GM23338 (cell line): ENCODE measurements at regions not wholly inside any gene's neighbourhood (a gene's known extent, or its start where the extent isn't known, plus 50 kb on each side); places are given as distances from the start of the nearest gene placed in this dataset.

Source experiments
- ATAC-seq: fragments of 200-7000 bp; cut with Tn5 transposase; 3 replicates; pipeline ENCODE4 v1.9.1; 2020
- DNase-seq: peaks from one replicate; pipeline ENCODE4 v3.0.0-alpha.2; 2015; ENCODE audit warnings: low spot score
- H2AFZ ChIP-seq: fragments of 200-600 bp; sonication (generic); 2 replicates; pipeline ENCODE4 v1.8.0; 2016; ENCODE audit warnings: antibody characterized with exemption, mild to moderate bottlenecking, moderate library complexity
- H3F3A ChIP-seq: fragments of 200-600 bp; sonication (generic); replicated peaks from 2 replicates; pipeline ENCODE4 v1.8.0; 2017; ENCODE audit warnings: antibody characterized with exemption, mixed run types, low read depth
- H3K27ac ChIP-seq: fragments of 200-600 bp; sonication (generic); 2 replicates; pipeline ENCODE4 v1.6.1; 2016; ENCODE audit warnings: low read depth
- H3K27me3 ChIP-seq: fragments of 200-600 bp; sonication (generic); 2 replicates; pipeline ENCODE4 v1.8.0; 2016; ENCODE audit warnings: mild to moderate bottlenecking, mixed run types, moderate library complexity; ENCODE audit not compliant: insufficient read depth
- H3K36me3 ChIP-seq: fragments of 200-600 bp; sonication (generic); 2 replicates; pipeline ENCODE4 v1.8.0; 2016; ENCODE audit warnings: mild to moderate bottlenecking; ENCODE audit not compliant: insufficient read depth
- H3K4me1 ChIP-seq: fragments of 200-600 bp; sonication (generic); 2 replicates; pipeline ENCODE4 v1.8.0; 2016; ENCODE audit warnings: mild to moderate bottlenecking, moderate library complexity; ENCODE audit not compliant: insufficient read depth
- H3K4me2 ChIP-seq: fragments of 200-600 bp; sonication (generic); 2 replicates; pipeline ENCODE4 v1.7.1; 2017; ENCODE audit warnings: mixed run types
- H3K4me3 ChIP-seq: fragments of 200-600 bp; sonication (generic); 2 replicates; pipeline ENCODE4 v1.6.1; 2016; ENCODE audit warnings: mixed run types
- H3K79me2 ChIP-seq: fragments of 200-600 bp; sonication (generic); replicated peaks from 2 replicates; pipeline ENCODE4 v1.8.0; 2017; ENCODE audit warnings: mild to moderate bottlenecking; ENCODE audit not compliant: insufficient read depth
- H3K9me2 ChIP-seq: fragments of 200-600 bp; sonication (generic); 2 replicates; pipeline ENCODE4 v1.8.0; 2017; ENCODE audit not compliant: insufficient read depth
- H4K20me1 ChIP-seq: fragments of 200-600 bp; sonication (generic); replicated peaks from 2 replicates; pipeline ENCODE4 v1.8.0; 2017; ENCODE audit warnings: mild to moderate bottlenecking; ENCODE audit not compliant: insufficient read depth
- H3K27ac Mint-ChIP-seq: 2 replicates; pipeline ENCODE4 v1.8.0; 2020; ENCODE audit warnings: inconsistent platforms, mild to moderate bottlenecking, moderate library complexity, mixed read lengths
- H3K27me3 Mint-ChIP-seq: 3 replicates; pipeline ENCODE4 v1.8.0; 2022; ENCODE audit warnings: low read depth, mild to moderate bottlenecking, moderate library complexity, mixed read lengths, inconsistent platforms; ENCODE audit not compliant: insufficient read depth, poor library complexity
- H3K36me3 Mint-ChIP-seq: 3 replicates; pipeline ENCODE4 v1.8.0; 2021; ENCODE audit warnings: low read depth, mild to moderate bottlenecking, inconsistent platforms, moderate library complexity, mixed read lengths
- H3K4me1 Mint-ChIP-seq: 3 replicates; pipeline ENCODE4 v1.8.0; 2020; ENCODE audit warnings: mild to moderate bottlenecking, inconsistent platforms, mixed read lengths
- H3K4me3 Mint-ChIP-seq: 3 replicates; pipeline ENCODE4 v1.8.0; 2021; ENCODE audit warnings: moderate library complexity, mild to moderate bottlenecking, inconsistent platforms, mixed read lengths
- H3K9me3 Mint-ChIP-seq: 3 replicates; pipeline ENCODE4 v1.8.0; 2020; ENCODE audit warnings: moderate library complexity, mild to moderate bottlenecking, inconsistent platforms, mixed read lengths
- CREB1 ChIP-seq: fragments of 250-450 bp; sonication (Bioruptor Pico); IDR thresholded peaks from 2 replicates; pipeline ENCODE4 v1.5.0; 2020; ENCODE audit warnings: low read depth, mild to moderate bottlenecking, moderate library complexity
- CTCF ChIP-seq, 2 experiments: fragments of 200-600 bp in 1 of 2; sonication (generic) in 1 of 2; conservative IDR thresholded peaks; 2 replicates each; pipeline versions ENCODE4 v1.5.1 to v1.6.1; 2016 to 2017; ENCODE audit warnings: antibody characterized with exemption in 2 of 2, low read depth in 2 of 2, mild to moderate bottlenecking in 2 of 2, moderate library complexity in 1 of 2
- ETS1 ChIP-seq: IDR thresholded peaks from 2 replicates; pipeline ENCODE4 v1.6.1; 2016; ENCODE audit warnings: antibody characterized with exemption
- EZH2 ChIP-seq: fragments of 200-600 bp; sonication (generic); IDR thresholded peaks from one replicate; pipeline ENCODE4 v1.8.0; 2017; ENCODE audit warnings: antibody characterized with exemption, mild to moderate bottlenecking, low read depth; ENCODE audit not compliant: unreplicated experiment
- EZH2phosphoT487 ChIP-seq: fragments of 200-600 bp; sonication (generic); IDR thresholded peaks from one replicate; pipeline ENCODE4 v1.8.1; 2018; ENCODE audit warnings: antibody characterized with exemption; ENCODE audit not compliant: unreplicated experiment
- JUNB ChIP-seq: IDR thresholded peaks from one replicate; pipeline ENCODE4 v1.6.1; 2016; ENCODE audit warnings: antibody characterized with exemption; ENCODE audit not compliant: unreplicated experiment
- POLR2AphosphoS5 ChIP-seq: IDR thresholded peaks from 2 replicates; pipeline ENCODE4 v1.6.1; 2016; ENCODE audit warnings: antibody characterized with exemption, low read depth
- STAT1 ChIP-seq: IDR thresholded peaks from one replicate; pipeline ENCODE4 v1.6.1; 2016; ENCODE audit warnings: antibody characterized with exemption; ENCODE audit not compliant: unreplicated experiment

- Histone ChIP-seq H3K27ac (no peak overlapping the region), H2AFZ (no peak overlapping the region), H3K4me3 (no peak overlapping the region), H3K4me2 (no peak overlapping the region), H4K20me1 (no peaks in the 10 kb centered on the region), H3K27me3 (no peaks in the 10 kb centered on the region), H3F3A (no peaks in the 10 kb centered on the region), H3K36me3 (no peaks in the 10 kb centered on the region), H3K9me2 (peaks cover 4% of the 10 kb centered on the region; the same call in 1 of the 2 replicates), H3K79me2 (no peaks in the 10 kb centered on the region), H3K4me1 (no peaks in the 10 kb centered on the region)
- H3K27me3 Mint-ChIP-seq: peaks cover 2% of the 10 kb centered on the region
- H3K4me1 Mint-ChIP-seq: peaks cover 7% of the 10 kb centered on the region; the same call in 2 of the 3 replicates
- TF ChIP-seq JUNB (no peak), EZH2phosphoT487 (no peak), POLR2AphosphoS5 (no peak)
- H3K36me3 Mint-ChIP-seq: no peaks in the 10 kb centered on the region
- no peak overlapping the region for H3K4me3 Mint-ChIP-seq
- no peak for ATAC-seq
- H3K9me3 Mint-ChIP-seq: no peaks in the 10 kb centered on the region
- DNase-seq: no peak
- no peak overlapping the region for H3K27ac Mint-ChIP-seq
These were observed 283.9 kb downstream of the UBE3D start for GRCh38 chr6:82781620-82782204.

- Histone ChIP-seq H2AFZ (no peak overlapping the region), H3K4me2 (no peak overlapping the region), H3F3A (no peaks in the 10 kb centered on the region), H3K4me1 (no peaks in the 10 kb centered on the region), H4K20me1 (no peaks in the 10 kb centered on the region), H3K27me3 (no peaks in the 10 kb centered on the region), H3K4me3 (no peak overlapping the region), H3K27ac (no peak overlapping the region), H3K79me2 (no peaks in the 10 kb centered on the region), H3K36me3 (no peaks in the 10 kb centered on the region), H3K9me2 (peaks cover 4% of the 10 kb centered on the region; the same call in 1 of the 2 replicates)
- no peaks in the 10 kb centered on the region for H3K9me3 Mint-ChIP-seq
- TF ChIP-seq EZH2 (no peak), CTCF (conservative IDR thresholded peaks at IDR 0.05; ENCODE audit: low read depth in 2 of 2) (peak; percentile 53 to 61)
- peaks cover 2% of the 10 kb centered on the region for H3K27me3 Mint-ChIP-seq
- ATAC-seq: peak; percentile 99
- peaks cover 7% of the 10 kb centered on the region; the same call in 2 of the 3 replicates for H3K4me1 Mint-ChIP-seq
- H3K36me3 Mint-ChIP-seq: no peaks in the 10 kb centered on the region
- H3K27ac Mint-ChIP-seq: no peak overlapping the region
- H3K4me3 Mint-ChIP-seq: no peak overlapping the region
- DNase-seq: peak; percentile 73
These were observed 281.9 kb downstream of the UBE3D start for GRCh38 chr6:82783587-82784236.

GRCh38 chr6:82785206-82785605 lies 280.4 kb downstream of the UBE3D start:
- Histone ChIP-seq H2AFZ (no peak overlapping the region), H3K36me3 (no peaks in the 10 kb centered on the region), H3F3A (no peaks in the 10 kb centered on the region), H3K79me2 (no peaks in the 10 kb centered on the region), H3K4me3 (no peak overlapping the region), H3K4me2 (no peak overlapping the region), H3K4me1 (no peaks in the 10 kb centered on the region), H4K20me1 (no peaks in the 10 kb centered on the region), H3K9me2 (peaks cover 4% of the 10 kb centered on the region; the same call in 1 of the 2 replicates), H3K27ac (no peak overlapping the region), H3K27me3 (no peaks in the 10 kb centered on the region)
- no peak overlapping the region for H3K27ac Mint-ChIP-seq
- TF ChIP-seq EZH2 (no peak), STAT1 (no peak), POLR2AphosphoS5 (no peak), CTCF (conservative IDR thresholded peaks at IDR 0.05; ENCODE audit: low read depth in 2 of 2) (no peak), CREB1 (CRISPR knock-in tag) (no peak), ETS1 (no peak)
- no peaks in the 10 kb centered on the region for H3K9me3 Mint-ChIP-seq
- no peaks in the 10 kb centered on the region for H3K36me3 Mint-ChIP-seq
- no peak for DNase-seq
- no peak overlapping the region for H3K4me3 Mint-ChIP-seq
- H3K27me3 Mint-ChIP-seq: peaks cover 2% of the 10 kb centered on the region
- peaks cover 7% of the 10 kb centered on the region; the same call in 2 of the 3 replicates for H3K4me1 Mint-ChIP-seq
- ATAC-seq: no peak
